ENCODE measurements at regions not wholly inside any gene's neighbourhood (a gene's known extent, or its start where the extent isn't known, plus 50 kb on each side); places are given as distances from the start of the nearest gene placed in this dataset.

DNA sequence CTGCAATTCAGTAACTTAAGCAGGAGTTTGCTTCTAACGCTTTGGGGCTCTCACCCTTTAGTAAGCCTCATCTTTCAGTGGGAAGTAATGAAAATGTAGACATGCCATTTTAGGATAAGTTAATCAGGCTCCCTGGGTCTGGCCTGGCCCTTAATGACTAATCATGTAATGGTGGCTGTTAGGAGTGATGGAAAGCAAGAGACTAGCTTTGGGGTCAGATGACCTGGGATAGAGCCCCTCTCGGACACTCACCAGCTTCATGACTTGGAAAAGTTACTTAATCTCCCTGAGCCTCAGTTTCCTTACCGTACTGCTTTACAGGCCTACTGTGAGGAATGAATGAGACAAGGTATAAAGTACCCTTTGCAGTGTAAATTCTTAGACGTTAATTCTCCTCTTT is 194.4 kb downstream of the LPIN1 start:
- TF ChIP-seq POLR2A (IDR thresholded peaks at IDR 0.05) (no peak), POLR2AphosphoS5 (IDR thresholded peaks at IDR 0.05; ENCODE audit: insufficient read depth in 1 of 2, low read depth in 1 of 2) (no peak)
- TF ChIP-seq, protein P1, sequence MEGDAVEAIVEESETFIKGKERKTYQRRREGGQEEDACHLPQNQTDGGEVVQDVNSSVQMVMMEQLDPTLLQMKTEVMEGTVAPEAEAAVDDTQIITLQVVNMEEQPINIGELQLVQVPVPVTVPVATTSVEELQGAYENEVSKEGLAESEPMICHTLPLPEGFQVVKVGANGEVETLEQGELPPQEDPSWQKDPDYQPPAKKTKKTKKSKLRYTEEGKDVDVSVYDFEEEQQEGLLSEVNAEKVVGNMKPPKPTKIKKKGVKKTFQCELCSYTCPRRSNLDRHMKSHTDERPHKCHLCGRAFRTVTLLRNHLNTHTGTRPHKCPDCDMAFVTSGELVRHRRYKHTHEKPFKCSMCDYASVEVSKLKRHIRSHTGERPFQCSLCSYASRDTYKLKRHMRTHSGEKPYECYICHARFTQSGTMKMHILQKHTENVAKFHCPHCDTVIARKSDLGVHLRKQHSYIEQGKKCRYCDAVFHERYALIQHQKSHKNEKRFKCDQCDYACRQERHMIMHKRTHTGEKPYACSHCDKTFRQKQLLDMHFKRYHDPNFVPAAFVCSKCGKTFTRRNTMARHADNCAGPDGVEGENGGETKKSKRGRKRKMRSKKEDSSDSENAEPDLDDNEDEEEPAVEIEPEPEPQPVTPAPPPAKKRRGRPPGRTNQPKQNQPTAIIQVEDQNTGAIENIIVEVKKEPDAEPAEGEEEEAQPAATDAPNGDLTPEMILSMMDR (IDR thresholded peaks at IDR 0.05): no peak
